GM12801 (cell line): ENCODE measurements at regions not wholly inside any gene's neighbourhood (a gene's known extent, or its start where the extent isn't known, plus 50 kb on each side); places are given as distances from the start of the nearest gene placed in this dataset.

Source experiments
- CTCF ChIP-seq: IDR thresholded peaks from one replicate; pipeline ENCODE4 v1.5.1; 2011; ENCODE audit warnings: control low read depth; ENCODE audit not compliant: insufficient read length; ENCODE audit errors: extremely low read depth

GRCh38 chr2:8489751-8490150, 192.1 kb upstream of the ID2 start:
- no peak for TF ChIP-seq CTCF

- no peak for TF ChIP-seq CTCF
These were observed 191.6 kb upstream of the ID2 start for GRCh38 chr2:8490166-8490721.

- no peak for TF ChIP-seq CTCF
These were observed 190.4 kb upstream of the ID2 start for GRCh38 chr2:8491296-8492027.

GRCh38 chr2:8494151-8494550, 187.7 kb upstream of the ID2 start:
- no peak for TF ChIP-seq CTCF

GRCh38 chr2:8494589-8494988, 187.3 kb upstream of the ID2 start:
- no peak for TF ChIP-seq CTCF

GRCh38 chr2:8495189-8495989, 186.5 kb upstream of the ID2 start:
- TF ChIP-seq CTCF = no peak

GRCh38 chr2:8496079-8496478, 185.8 kb upstream of the ID2 start:
- no peak for TF ChIP-seq CTCF
